ENCODE measurements at regions not wholly inside any gene's neighbourhood (a gene's known extent, or its start where the extent isn't known, plus 50 kb on each side); places are given as distances from the start of the nearest gene placed in this dataset.

- Histone ChIP-seq H3K4me1 (no peaks in the 10 kb centered on the region), H3K4me3 (no peak overlapping the region), H3K9me3 (no peaks in the 10 kb centered on the region), H3K27me3 (no peaks in the 10 kb centered on the region), H3K36me3 (no peaks in the 10 kb centered on the region), H3K27ac (no peak overlapping the region)
- DNase-seq, result no peak
- no peak for TF ChIP-seq CTCF (IDR thresholded peaks at IDR 0.05)
- intact Hi-C loops (cut with DNase I; ENCODE audit: low total_unique reads), result no loop called here
Observed at GRCh38 chr1:216815260-216816131, 92.3 kb upstream of the ESRRG start.

- no peaks in the 10 kb centered on the region for H3K9me3 ChIP-seq
- TF ChIP-seq CTCF (IDR thresholded peaks at IDR 0.05), result no peak
- H3K27me3 ChIP-seq, result no peaks in the 10 kb centered on the region
- DNase-seq, result no peak
- no peaks in the 10 kb centered on the region for H3K4me1 ChIP-seq
- no peak overlapping the region for H3K27ac ChIP-seq
- intact Hi-C loops (cut with DNase I; ENCODE audit: low total_unique reads), result no loop called here
- no peaks in the 10 kb centered on the region for H3K36me3 ChIP-seq
- no peak overlapping the region for H3K4me3 ChIP-seq
Observed at GRCh38 chr1:216814576-216815259, 91.5 kb upstream of the ESRRG start.

- no peaks in the 10 kb centered on the region for H3K9me3 ChIP-seq
- no peaks in the 10 kb centered on the region for H3K27me3 ChIP-seq
- no peak for TF ChIP-seq CTCF (IDR thresholded peaks at IDR 0.05)
- intact Hi-C loops (cut with DNase I; ENCODE audit: low total_unique reads), result no loop called here
- no peak overlapping the region for H3K27ac ChIP-seq
- no peak for DNase-seq
- no peak overlapping the region for H3K4me3 ChIP-seq
- H3K4me1 ChIP-seq, result no peaks in the 10 kb centered on the region
- no peaks in the 10 kb centered on the region for H3K36me3 ChIP-seq
Observed at GRCh38 chr1:216812966-216813365, 89.7 kb upstream of the ESRRG start.

GRCh38 chr1:216809649-216810048 lies 86.4 kb upstream of the ESRRG start:
- no peaks in the 10 kb centered on the region for H3K36me3 ChIP-seq

GRCh38 chr1:216807696-216808095 lies 84.5 kb upstream of the ESRRG start:
- no peak overlapping the region for H3K4me3 ChIP-seq
- TF ChIP-seq CTCF (IDR thresholded peaks at IDR 0.05), result no peak

More at GRCh38 chr1:216809649-216810048, 86.4 kb upstream of the ESRRG start:
- DNase-seq, result no peak
- Histone ChIP-seq H3K27ac (no peak overlapping the region), H3K4me3 (no peak overlapping the region), H3K9me3 (no peaks in the 10 kb centered on the region), H3K4me1 (no peaks in the 10 kb centered on the region), H3K27me3 (no peaks in the 10 kb centered on the region)
- intact Hi-C loops (cut with DNase I; ENCODE audit: low total_unique reads), result no loop called here
- no peak for TF ChIP-seq CTCF (IDR thresholded peaks at IDR 0.05)

More at GRCh38 chr1:216807696-216808095, 84.5 kb upstream of the ESRRG start:
- intact Hi-C loops (cut with DNase I; ENCODE audit: low total_unique reads), result no loop called here
- Histone ChIP-seq H3K9me3 (no peaks in the 10 kb centered on the region), H3K27me3 (no peaks in the 10 kb centered on the region), H3K4me1 (no peaks in the 10 kb centered on the region), H3K36me3 (no peaks in the 10 kb centered on the region), H3K27ac (no peak overlapping the region)
- no peak for DNase-seq
